ENCODE measurements at regions not wholly inside any gene's neighbourhood (a gene's known extent, or its start where the extent isn't known, plus 50 kb on each side); places are given as distances from the start of the nearest gene placed in this dataset.

GRCh38 chr6:71205336-71205956 lies 83.2 kb upstream of the OGFRL1 start:
- WGBS, 2 donors = 63 to 65% methylated on average over 3 of the region's 3 CpGs

GRCh38 chr6:71206089-71206488 lies 82.5 kb upstream of the OGFRL1 start:
- no peaks in the 10 kb centered on the region for H3K36me3 ChIP-seq
- no peaks in the 10 kb centered on the region for H3K9me3 ChIP-seq
- no peaks in the 10 kb centered on the region for H3K4me1 ChIP-seq
- DNase-seq (ENCODE audit: low spot score in 2 of 2) = no peak
- 43% methylated on average over 2 of the region's 2 CpGs for WGBS, 2 donors
- H3K27me3 ChIP-seq = no peaks in the 10 kb centered on the region
- TF ChIP-seq EP300 (IDR thresholded peaks at IDR 0.05) (no peak), CTCF (IDR thresholded peaks at IDR 0.05) (no peak), POLR2A (IDR thresholded peaks at IDR 0.05) (no peak)
- no peak overlapping the region for H3K4me3 ChIP-seq
- peak overlapping the region in 2 of 4 donors; percentile 4 for H3K27ac ChIP-seq

More at GRCh38 chr6:71205336-71205956, 83.2 kb upstream of the OGFRL1 start:
- DNase-seq (ENCODE audit: low spot score in 2 of 2) = no peak
- Histone ChIP-seq H3K4me3 (no peak overlapping the region), H3K4me1 (no peaks in the 10 kb centered on the region), H3K36me3 (no peaks in the 10 kb centered on the region), H3K9me3 (no peaks in the 10 kb centered on the region), H3K27me3 (no peaks in the 10 kb centered on the region), H3K27ac (peak overlapping the region in 2 of 4 donors; percentile 4 to 70)
- no peak for TF ChIP-seq POLR2A (IDR thresholded peaks at IDR 0.05)
- no peak for TF ChIP-seq CTCF (IDR thresholded peaks at IDR 0.05)
- no peak for TF ChIP-seq EP300 (IDR thresholded peaks at IDR 0.05)

GRCh38 chr6:71209206-71209605 lies 79.4 kb upstream of the OGFRL1 start:
- H3K9me3 ChIP-seq = no peaks in the 10 kb centered on the region
- TF ChIP-seq EP300 (IDR thresholded peaks at IDR 0.05) (no peak), CTCF (IDR thresholded peaks at IDR 0.05) (no peak), POLR2A (IDR thresholded peaks at IDR 0.05) (no peak)
- 30 to 42% methylated on average over 1 of the region's 1 CpG for WGBS, 2 donors
- no peak overlapping the region for H3K4me3 ChIP-seq
- DNase-seq (ENCODE audit: low spot score in 2 of 2) = no peak
- H3K4me1 ChIP-seq = no peaks in the 10 kb centered on the region
- H3K27me3 ChIP-seq = no peaks in the 10 kb centered on the region
- no peak overlapping the region for H3K27ac ChIP-seq
- no peaks in the 10 kb centered on the region for H3K36me3 ChIP-seq

GRCh38 chr6:71209626-71210025 lies 79.0 kb upstream of the OGFRL1 start:
- Histone ChIP-seq H3K27me3 (no peaks in the 10 kb centered on the region), H3K36me3 (no peaks in the 10 kb centered on the region), H3K9me3 (no peaks in the 10 kb centered on the region), H3K4me1 (no peaks in the 10 kb centered on the region), H3K27ac (no peak overlapping the region), H3K4me3 (no peak overlapping the region)
- DNase-seq (ENCODE audit: low spot score in 2 of 2) = no peak
- no peak for TF ChIP-seq EP300 (IDR thresholded peaks at IDR 0.05)
- TF ChIP-seq CTCF (IDR thresholded peaks at IDR 0.05) = no peak
- no peak for TF ChIP-seq POLR2A (IDR thresholded peaks at IDR 0.05)

- Histone ChIP-seq H3K27me3 (no peaks in the 10 kb centered on the region), H3K9me3 (no peaks in the 10 kb centered on the region), H3K36me3 (no peaks in the 10 kb centered on the region), H3K4me1 (no peaks in the 10 kb centered on the region), H3K27ac (no peak overlapping the region), H3K4me3 (no peak overlapping the region)
- no peak for TF ChIP-seq CTCF (IDR thresholded peaks at IDR 0.05)
- TF ChIP-seq POLR2A (IDR thresholded peaks at IDR 0.05) = no peak
- no peak for TF ChIP-seq EP300 (IDR thresholded peaks at IDR 0.05)
- DNase-seq (ENCODE audit: low spot score in 2 of 2) = no peak
- 76 to 84% methylated on average over 2 of the region's 2 CpGs for WGBS, 2 donors
Observed at GRCh38 chr6:71211799-71212198, 76.8 kb upstream of the OGFRL1 start.

Measured in tibial nerve (tissue), 4 donors.